Left forelimb (tissue), 1 donor: ENCODE measurements at regions not wholly inside any gene's neighbourhood (a gene's known extent, or its start where the extent isn't known, plus 50 kb on each side); places are given as distances from the start of the nearest gene placed in this dataset.

Experiments
- DNase-seq: peaks from one replicate; pipeline ENCODE4 v3.0.0-alpha.2; 2018; ENCODE audit warnings: low spot score

GRCh38 chr13:68128297-68128915 is 898.3 kb upstream of the PCDH9 start:
- no peak for DNase-seq

GRCh38 chr13:68125087-68125480 is 894.9 kb upstream of the PCDH9 start:
- no peak for DNase-seq

GRCh38 chr13:68124437-68125086 is 894.4 kb upstream of the PCDH9 start:
- DNase-seq: no peak

- DNase-seq: no peak
Observed at GRCh38 chr13:68110178-68110768, 880.1 kb upstream of the PCDH9 start.

GRCh38 chr13:68107667-68108066 is 877.5 kb upstream of the PCDH9 start:
- no peak for DNase-seq

GRCh38 chr13:68099631-68100030 is 869.5 kb upstream of the PCDH9 start:
- DNase-seq: no peak

GRCh38 chr13:68081061-68081460 is 850.9 kb upstream of the PCDH9 start:
- no peak for DNase-seq

GRCh38 chr13:68078874-68079273 is 848.7 kb upstream of the PCDH9 start:
- no peak for DNase-seq

GRCh38 chr13:68078469-68078868 is 848.3 kb upstream of the PCDH9 start:
- DNase-seq: no peak

GRCh38 chr13:68076046-68076445 is 845.9 kb upstream of the PCDH9 start:
- DNase-seq: no peak

- DNase-seq: no peak
Observed at GRCh38 chr13:68066879-68067513, 836.9 kb upstream of the PCDH9 start.

GRCh38 chr13:68064001-68064770 is 834.0 kb upstream of the PCDH9 start:
- no peak for DNase-seq

- DNase-seq: no peak
Observed at GRCh38 chr13:68063181-68063580, 833.0 kb upstream of the PCDH9 start.

GRCh38 chr13:68057836-68058235 is 827.7 kb upstream of the PCDH9 start:
- DNase-seq: no peak

GRCh38 chr13:68056816-68057710 is 826.9 kb upstream of the PCDH9 start:
- no peak for DNase-seq

- no peak for DNase-seq
Observed at GRCh38 chr13:68051910-68052309, 821.8 kb upstream of the PCDH9 start.

GRCh38 chr13:68050761-68051160 is 820.6 kb upstream of the PCDH9 start:
- DNase-seq: no peak

GRCh38 chr13:68048802-68049359 is 818.7 kb upstream of the PCDH9 start:
- no peak for DNase-seq

- no peak for DNase-seq
Observed at GRCh38 chr13:68047889-68048288, 817.8 kb upstream of the PCDH9 start.

GRCh38 chr13:68046903-68047302 is 816.8 kb upstream of the PCDH9 start:
- DNase-seq: no peak
